ENCODE measurements at regions not wholly inside any gene's neighbourhood (a gene's known extent, or its start where the extent isn't known, plus 50 kb on each side); places are given as distances from the start of the nearest gene placed in this dataset.

DNA sequence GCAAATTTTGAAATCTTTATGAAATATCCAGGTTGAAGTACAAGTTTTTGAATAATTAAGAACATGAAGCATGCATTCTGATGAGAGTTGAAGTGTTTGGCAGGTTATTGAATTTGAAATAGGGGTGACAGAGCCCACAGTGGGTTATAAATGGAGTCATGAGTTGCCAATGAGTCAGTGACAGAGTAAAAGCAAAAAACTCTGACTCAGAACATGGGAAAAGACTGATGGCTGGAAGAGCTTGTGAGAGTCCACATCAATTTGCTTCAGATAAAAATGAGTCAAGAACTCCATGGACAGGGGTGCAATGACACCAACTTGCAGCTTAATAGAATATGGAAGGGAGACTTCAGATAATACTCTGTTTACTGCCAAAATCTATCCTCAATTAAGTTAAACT is 105.3 kb downstream of the SLC6A15 start:
- H3K4me3 Mint-ChIP-seq (ENCODE audit: low read depth) = no peak overlapping the region
- DNase-seq (ENCODE audit: low spot score, unreplicated experiment) = no peak
- no peaks in the 10 kb centered on the region for H3K36me3 Mint-ChIP-seq (ENCODE audit: insufficient read depth)
- no peak overlapping the region for H3K27ac Mint-ChIP-seq
- no peaks in the 10 kb centered on the region for H3K9me3 Mint-ChIP-seq (ENCODE audit: low read depth)
- H3K27me3 Mint-ChIP-seq = peaks cover 17% of the 10 kb centered on the region
- no peaks in the 10 kb centered on the region for H3K4me1 Mint-ChIP-seq (ENCODE audit: low read depth)
- TF ChIP-seq, protein P1, sequence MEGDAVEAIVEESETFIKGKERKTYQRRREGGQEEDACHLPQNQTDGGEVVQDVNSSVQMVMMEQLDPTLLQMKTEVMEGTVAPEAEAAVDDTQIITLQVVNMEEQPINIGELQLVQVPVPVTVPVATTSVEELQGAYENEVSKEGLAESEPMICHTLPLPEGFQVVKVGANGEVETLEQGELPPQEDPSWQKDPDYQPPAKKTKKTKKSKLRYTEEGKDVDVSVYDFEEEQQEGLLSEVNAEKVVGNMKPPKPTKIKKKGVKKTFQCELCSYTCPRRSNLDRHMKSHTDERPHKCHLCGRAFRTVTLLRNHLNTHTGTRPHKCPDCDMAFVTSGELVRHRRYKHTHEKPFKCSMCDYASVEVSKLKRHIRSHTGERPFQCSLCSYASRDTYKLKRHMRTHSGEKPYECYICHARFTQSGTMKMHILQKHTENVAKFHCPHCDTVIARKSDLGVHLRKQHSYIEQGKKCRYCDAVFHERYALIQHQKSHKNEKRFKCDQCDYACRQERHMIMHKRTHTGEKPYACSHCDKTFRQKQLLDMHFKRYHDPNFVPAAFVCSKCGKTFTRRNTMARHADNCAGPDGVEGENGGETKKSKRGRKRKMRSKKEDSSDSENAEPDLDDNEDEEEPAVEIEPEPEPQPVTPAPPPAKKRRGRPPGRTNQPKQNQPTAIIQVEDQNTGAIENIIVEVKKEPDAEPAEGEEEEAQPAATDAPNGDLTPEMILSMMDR (IDR thresholded peaks at IDR 0.05; ENCODE audit: unreplicated experiment) = no peak

GRCh38 chr12:84805474-84805858 is 107.1 kb downstream of the SLC6A15 start:
- Mint-ChIP-seq H3K27ac (no peak overlapping the region), H3K27me3 (peaks cover 15% of the 10 kb centered on the region)
- no peak for DNase-seq (ENCODE audit: low spot score, unreplicated experiment)

DNA sequence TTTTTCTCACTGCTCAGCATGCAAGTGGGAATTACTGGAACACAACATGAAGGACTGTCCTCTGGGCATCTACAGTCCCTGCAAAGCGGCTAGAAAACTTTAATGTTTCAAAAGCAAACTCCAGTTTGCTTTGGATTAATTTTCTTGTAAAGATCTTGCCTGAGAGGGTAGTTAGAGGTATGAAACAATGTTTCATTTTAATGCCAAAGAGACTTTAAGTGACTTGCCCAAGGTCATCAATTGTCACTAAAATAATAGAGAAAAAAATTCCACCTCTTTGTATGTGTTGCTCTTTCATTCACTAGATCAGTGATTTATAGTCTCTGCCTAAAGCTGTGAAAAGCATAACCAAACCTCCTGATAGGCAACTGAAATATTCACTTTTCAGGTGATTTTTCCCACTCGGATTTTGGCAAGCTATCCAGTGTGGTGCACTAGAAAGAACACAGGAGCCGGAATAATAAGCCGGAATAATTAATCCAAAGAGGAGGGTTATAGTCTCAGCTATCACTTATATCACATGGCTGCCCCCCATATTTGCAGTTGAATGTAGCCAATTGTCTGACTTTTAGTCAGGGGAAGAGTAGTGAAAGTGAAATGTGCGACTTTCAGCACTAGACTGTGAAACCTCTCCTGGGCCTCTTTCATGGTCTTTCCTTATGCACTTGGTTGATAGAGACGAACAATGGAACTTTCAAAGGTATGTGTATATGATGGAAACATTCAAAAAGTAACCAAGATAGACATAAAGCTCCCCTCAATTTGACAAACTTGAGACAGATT is 107.7 kb downstream of the SLC6A15 start:
- H3K27ac Mint-ChIP-seq = no peak overlapping the region
- H3K36me3 Mint-ChIP-seq (ENCODE audit: insufficient read depth) = no peaks in the 10 kb centered on the region
- no peaks in the 10 kb centered on the region for H3K4me1 Mint-ChIP-seq (ENCODE audit: low read depth)
- H3K9me3 Mint-ChIP-seq (ENCODE audit: low read depth) = no peaks in the 10 kb centered on the region
- H3K4me3 Mint-ChIP-seq (ENCODE audit: low read depth) = no peak overlapping the region
- H3K27me3 Mint-ChIP-seq = peaks cover 15% of the 10 kb centered on the region
- TF ChIP-seq, protein P1 (IDR thresholded peaks at IDR 0.05; ENCODE audit: unreplicated experiment) = no peak
- no peak for DNase-seq (ENCODE audit: low spot score, unreplicated experiment)

More at GRCh38 chr12:84805474-84805858, 107.1 kb downstream of the SLC6A15 start:
- Mint-ChIP-seq H3K36me3 (ENCODE audit: insufficient read depth) (no peaks in the 10 kb centered on the region), H3K4me3 (ENCODE audit: low read depth) (no peak overlapping the region), H3K9me3 (ENCODE audit: low read depth) (no peaks in the 10 kb centered on the region), H3K4me1 (ENCODE audit: low read depth) (no peaks in the 10 kb centered on the region)
- TF ChIP-seq, protein P1 (IDR thresholded peaks at IDR 0.05; ENCODE audit: unreplicated experiment) = no peak

GRCh38 chr12:84803661-84804060 is 108.9 kb downstream of the SLC6A15 start:
- Mint-ChIP-seq H3K27ac (no peak overlapping the region), H3K4me3 (ENCODE audit: low read depth) (no peak overlapping the region), H3K4me1 (ENCODE audit: low read depth) (no peaks in the 10 kb centered on the region), H3K9me3 (ENCODE audit: low read depth) (no peaks in the 10 kb centered on the region), H3K36me3 (ENCODE audit: insufficient read depth) (no peaks in the 10 kb centered on the region), H3K27me3 (peaks cover 15% of the 10 kb centered on the region)
- DNase-seq (ENCODE audit: low spot score, unreplicated experiment) = no peak
- TF ChIP-seq, protein P1 (IDR thresholded peaks at IDR 0.05; ENCODE audit: unreplicated experiment) = no peak

- H3K4me1 Mint-ChIP-seq (ENCODE audit: low read depth) = no peaks in the 10 kb centered on the region
- DNase-seq (ENCODE audit: low spot score, unreplicated experiment) = no peak
- H3K9me3 Mint-ChIP-seq (ENCODE audit: low read depth) = no peaks in the 10 kb centered on the region
- H3K27me3 Mint-ChIP-seq = peaks cover 15% of the 10 kb centered on the region
- TF ChIP-seq, protein P1 (IDR thresholded peaks at IDR 0.05; ENCODE audit: unreplicated experiment) = no peak
- H3K27ac Mint-ChIP-seq = no peak overlapping the region
- no peak overlapping the region for H3K4me3 Mint-ChIP-seq (ENCODE audit: low read depth)
- H3K36me3 Mint-ChIP-seq (ENCODE audit: insufficient read depth) = no peaks in the 10 kb centered on the region
Measured at GRCh38 chr12:84802161-84802560, 110.4 kb downstream of the SLC6A15 start.

Data from progenitor cell of endocrine pancreas (in vitro differentiated cells).